Left kidney (tissue), 1 donor: ENCODE measurements at regions not wholly inside any gene's neighbourhood (a gene's known extent, or its start where the extent isn't known, plus 50 kb on each side); places are given as distances from the start of the nearest gene placed in this dataset.

Experiments
- DNase-seq: peaks from one replicate; pipeline ENCODE4 v3.0.0-alpha.2; 2013

DNA sequence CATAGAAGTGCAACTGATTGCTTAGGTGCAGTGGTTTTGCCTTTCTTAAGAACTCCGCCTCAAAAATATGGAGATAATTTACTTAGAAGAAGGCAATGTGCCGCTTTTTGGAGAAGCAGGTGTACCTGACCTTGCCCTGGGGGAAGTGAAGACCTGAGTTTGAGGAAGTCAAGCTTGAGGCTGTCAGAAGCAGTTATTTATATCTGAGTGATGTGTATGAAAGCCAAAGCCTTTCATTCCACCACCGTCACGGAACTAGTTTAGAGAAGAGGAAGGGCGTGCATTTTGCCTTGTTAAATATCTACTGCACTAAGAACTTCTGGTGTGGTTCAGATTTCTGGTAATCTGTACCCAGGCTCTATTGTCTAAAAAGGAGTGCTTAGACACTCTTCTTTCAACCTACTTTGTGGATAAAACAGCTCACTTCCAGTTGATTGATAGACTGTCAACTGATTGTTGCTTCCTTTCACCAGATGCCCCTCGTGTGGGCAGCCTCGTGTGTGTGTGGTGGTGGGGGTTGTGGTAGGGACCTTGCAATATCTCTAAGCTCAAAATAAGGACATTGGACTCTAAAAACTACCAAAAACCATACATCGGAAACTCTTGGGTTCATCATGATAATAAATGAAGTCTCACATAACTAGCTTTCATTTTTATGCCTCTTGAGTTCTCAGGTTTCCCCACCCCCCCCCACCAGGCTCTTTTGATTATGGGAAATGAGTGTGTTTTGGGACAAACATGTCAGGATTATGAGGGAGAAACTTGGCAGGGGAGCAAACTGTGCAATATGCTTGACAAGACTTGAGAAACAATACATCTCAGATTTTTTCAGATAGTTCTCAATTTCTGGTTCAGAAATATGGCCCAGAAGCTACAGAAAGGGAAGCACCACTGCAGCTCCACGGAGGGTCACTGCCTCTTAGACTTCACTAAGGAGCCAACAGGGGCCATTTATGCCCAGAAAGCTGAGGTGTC is 78.6 kb downstream of the ARF6 start:
- DNase-seq = no peak

DNA sequence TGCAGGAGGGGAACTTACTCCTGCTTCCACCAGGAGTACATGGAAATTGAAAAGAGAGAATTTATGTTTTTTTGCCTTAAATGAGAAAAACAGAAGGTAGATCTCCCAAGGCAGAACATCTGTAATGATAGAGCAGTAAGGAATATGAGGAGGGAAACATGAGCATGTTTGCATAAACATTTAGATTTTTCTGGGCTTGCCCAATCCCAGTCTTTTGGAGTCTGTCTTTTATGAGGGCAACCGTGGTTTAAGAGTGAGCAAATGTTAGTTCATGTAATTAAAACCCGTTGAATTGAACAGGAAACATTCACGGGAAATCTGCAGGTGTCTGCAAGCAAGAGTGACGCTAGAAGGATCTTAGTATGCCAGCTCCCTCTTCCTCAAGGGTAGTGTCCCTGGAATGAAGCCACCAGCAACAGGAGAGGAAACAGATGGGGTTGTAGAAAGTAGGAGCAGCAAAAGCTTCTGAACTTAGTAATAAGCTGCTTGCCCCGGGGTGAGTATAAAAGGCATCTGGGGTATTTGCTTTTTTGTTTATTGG is 79.3 kb downstream of the ARF6 start:
- DNase-seq = no peak

DNA sequence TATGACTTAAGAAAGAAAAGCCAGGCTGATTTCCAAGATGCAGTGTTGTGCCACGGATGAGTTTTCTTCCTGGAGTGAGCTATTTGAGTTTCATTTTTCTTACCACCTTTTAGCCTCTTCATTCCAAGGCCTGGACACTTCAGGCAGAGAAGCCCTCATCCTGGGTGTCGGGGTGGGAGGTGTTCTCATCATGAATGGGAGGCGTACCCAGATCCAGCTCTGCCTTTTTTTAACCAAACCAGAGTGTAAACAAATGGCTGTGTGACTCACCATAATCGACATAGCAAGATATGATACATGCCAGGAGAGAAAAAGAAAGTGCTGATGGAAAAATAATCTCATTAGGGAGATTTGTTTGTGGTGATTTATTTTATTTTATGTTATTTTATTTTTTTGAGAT is 79.9 kb downstream of the ARF6 start:
- DNase-seq = no peak

DNA sequence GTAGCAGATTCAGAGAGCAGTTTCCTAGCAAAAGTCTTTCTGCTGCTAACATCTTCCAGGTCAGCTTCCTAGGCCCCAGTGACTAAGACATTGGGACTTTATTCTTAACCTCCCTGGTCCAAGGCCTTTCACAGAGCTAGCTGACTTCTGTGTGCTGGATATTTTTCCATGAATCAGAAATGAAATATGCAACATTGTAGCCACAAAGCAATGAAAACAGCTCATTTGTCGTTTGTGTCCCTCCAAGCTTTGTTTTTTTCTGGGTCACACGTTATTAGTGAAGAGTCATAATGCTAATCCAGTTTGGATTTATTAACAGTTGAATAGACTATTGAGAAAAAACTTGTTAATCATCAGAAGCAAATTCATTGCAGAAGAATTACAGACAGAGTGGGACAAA is 82.4 kb downstream of the ARF6 start:
- DNase-seq = no peak

DNA sequence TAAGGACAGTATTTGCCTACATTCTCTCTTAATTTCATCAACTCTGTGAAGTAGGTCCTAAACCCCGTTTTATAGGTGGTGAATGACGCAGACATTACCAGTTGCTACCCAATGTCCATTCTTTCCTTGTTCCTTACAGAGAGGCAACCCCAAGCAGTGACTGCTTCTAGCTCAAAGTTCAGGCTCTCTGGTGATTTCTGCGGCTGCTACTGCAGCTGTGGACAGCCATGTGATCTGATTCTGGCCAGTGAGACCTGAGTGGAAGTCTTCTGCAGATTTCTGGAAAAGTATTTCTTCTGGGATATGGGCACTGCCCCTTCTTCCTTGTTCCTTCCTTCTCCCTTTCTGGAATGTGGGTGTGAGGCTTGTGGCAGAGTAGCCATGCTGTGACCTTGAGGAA is 82.9 kb downstream of the ARF6 start:
- DNase-seq = no peak

DNA sequence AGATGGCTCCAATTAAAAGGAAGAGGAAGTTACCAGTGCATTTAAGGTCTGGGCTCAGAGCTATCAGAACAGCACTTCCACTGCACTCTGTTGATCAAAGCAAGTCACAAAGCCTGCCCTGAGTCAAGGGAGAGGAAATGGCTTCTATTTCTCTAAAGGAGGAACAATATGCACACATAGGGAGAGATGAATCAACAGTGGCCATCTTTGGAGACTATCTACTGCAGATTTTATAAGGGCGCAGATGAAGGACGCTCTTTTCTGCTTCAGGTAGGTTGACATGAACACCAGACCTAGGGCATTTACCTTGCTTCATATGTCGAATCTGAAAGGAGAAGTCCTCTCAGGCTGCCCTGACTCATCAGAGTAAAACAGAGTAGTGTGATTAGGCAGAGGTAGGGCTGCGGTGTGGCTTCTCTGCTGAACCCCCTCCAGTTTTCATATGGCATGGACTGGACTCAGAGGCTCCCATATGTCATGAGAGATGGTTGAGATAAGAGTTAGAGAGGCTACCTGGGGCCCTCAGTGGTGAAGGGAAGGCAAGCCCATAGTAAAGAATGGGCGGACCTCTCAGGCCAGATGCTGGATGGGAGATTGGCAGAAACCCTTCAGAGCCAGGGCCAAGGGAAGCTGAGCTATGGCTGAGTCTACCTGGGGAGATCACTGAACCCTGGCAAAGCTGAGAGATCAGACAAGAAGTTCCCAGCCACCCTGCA is 84.4 kb downstream of the ARF6 start:
- no peak for DNase-seq

DNA sequence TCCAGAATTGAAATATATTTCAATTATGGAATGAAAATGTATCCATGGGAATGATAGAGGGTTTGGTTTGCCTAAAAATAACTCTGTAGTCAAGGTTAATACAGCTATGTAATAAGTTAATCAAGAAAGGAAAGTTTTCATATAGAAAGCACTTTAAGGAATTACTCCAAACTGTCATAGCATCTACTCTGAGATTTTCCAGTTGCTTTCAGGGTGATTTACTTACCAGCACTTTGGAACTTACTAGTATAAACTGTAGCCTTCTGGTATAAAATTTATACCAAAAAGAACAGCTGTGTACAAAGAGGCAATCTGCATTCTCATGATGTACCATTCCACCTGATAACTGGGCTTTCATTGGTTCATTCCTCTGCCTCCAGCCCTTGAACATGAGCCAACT is 87.1 kb downstream of the ARF6 start:
- DNase-seq = no peak

DNA sequence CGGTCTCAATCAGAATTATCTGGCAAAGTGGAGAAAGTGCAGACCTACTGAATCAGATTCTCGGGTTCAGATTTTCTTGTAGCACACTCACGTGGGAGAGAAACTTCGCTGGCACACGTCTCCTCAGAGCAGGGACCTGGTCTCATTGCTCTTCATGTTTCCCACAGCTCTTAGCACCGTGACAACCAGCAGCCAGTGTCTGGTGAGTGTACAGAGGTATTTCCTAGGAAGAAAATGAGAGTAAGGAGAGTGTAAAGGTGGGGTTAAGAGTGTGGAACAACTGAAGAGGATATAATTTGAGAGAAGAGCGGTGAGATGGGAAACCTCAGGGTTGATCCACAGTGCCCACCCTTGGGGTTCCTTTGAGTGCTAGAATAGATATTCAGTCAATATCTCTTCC is 89.2 kb downstream of the ARF6 start:
- no peak for DNase-seq

DNA sequence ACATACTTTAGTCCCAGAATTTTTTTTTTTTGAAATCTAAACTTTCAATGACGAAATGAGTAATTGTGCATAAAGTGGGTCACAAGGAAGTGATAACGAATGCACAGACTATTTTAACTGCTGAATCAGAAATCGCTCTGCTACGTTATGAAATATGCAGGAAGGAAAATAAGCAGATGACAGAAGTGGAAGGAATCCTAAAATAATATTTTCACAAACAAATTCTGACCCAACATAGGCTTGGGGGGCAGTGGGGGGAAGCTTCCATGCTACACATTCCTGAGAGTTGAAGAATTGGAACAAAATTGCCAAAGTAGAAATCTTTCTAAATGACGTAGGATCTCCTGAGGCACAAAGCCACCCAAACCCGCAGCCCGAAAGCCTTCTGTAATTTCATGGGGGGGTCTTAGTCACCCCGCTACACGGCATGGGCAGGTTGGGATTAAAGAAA is 89.6 kb downstream of the ARF6 start:
- no peak for DNase-seq

DNA sequence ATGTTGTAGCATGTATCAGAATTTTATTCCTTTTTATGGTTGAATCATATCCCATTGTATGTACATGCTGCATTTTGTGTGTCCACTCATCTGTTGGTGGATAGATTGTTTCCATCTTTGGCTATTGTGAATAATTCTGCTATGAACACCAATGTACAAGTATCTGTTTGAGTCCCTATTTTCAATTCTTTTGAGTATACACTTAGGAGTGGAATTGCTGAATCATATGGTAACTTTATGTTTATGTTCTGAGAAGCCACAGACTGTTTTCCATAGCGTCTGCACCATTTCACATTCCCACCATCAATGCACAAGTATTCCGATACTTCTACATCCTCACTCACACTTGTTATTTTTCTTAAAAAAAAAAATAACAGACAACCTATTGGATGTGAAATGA is 91.5 kb downstream of the ARF6 start:
- DNase-seq = no peak

DNA sequence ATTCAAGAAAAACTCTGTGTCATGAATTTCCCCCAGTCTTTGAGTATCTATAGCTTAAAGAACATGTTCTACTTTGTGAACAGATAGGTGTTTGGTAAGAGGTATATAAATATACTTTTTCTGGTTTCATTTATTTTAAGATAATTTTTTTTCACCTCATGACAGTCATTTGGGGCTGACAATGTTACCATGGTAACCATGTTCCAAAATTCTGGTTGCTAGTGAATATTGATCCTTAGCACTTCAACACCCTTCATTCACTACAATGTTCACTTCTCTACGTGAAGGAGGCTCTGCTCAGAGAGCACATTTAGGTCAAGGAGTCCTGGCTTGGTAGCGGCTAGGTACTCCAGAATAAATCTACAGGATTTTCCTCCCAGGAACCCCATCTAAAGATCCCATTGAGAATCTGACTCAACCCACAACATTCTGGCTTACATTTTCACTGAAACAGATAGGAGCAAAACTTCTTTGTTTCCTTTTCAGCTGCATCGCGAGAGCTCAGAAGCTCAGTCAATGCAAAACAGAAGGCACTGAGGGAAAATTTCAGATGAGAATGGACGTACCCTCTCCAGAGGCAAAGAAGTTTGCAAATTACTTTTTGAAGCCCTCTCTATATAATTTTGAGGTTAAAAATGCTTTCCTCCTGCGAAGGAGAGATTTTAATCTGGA is 93.6 kb downstream of the ARF6 start:
- DNase-seq = no peak

DNA sequence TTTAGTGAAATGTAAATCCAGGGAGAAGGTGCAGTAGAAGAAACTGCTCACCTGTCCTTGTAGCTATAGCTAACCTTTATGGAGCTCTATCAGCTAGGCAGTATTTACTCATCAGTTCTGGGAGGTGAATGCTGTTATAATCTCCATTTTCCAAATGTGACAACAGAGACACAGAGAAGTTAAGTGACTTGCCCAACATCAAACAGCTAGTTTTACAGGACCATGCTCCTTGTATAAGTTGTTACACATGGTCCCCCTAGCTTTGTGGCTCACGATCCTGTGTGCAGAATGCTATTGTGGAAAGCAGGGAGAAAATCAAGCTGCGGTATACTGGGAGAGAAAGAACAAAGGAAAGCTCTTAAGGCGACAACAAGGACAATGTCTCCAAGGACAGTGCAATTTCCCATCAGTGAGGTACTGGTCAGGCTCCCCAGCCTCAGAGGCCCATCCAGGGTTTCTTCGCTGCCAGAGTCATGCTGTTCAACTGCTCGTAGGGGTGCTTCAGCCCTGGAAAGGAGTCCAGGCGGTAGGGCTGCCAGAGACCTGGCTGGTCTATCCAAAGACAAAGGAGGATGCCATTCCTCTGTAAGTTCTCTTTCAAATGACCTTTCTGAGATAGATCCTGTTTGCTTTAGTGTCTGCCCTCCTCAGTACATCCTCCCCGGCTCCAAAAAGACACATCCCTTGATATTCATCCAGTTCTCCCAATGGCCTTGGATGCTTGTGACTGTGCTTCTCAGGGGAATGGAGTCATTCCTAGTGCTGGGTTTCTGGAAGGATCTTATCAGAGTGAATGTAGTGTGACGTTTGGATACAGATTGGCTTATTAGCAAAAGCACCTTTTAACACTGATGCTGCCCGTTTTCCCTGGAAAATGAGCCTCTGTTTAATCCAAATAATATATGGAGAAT is 95.5 kb downstream of the ARF6 start:
- no peak for DNase-seq

DNA sequence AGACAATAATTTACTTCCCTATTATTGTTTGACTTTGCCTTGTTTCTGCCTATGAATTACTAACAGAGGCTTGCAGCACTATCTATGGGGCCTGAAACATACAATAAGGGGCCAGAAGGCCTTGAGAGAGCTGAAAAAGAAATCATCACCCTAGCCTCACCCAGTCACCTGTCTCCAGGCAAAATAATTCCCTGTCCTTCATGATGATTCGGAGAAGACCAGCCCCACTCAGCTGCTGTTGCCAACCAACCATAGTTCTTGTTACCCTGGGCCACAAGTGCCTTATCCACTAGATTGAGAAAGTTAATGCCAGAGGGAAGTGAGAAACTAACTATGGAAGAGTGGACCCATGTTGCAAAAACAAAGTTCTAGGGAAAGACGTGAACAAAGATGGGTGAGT is 97.1 kb downstream of the ARF6 start:
- no peak for DNase-seq

DNA sequence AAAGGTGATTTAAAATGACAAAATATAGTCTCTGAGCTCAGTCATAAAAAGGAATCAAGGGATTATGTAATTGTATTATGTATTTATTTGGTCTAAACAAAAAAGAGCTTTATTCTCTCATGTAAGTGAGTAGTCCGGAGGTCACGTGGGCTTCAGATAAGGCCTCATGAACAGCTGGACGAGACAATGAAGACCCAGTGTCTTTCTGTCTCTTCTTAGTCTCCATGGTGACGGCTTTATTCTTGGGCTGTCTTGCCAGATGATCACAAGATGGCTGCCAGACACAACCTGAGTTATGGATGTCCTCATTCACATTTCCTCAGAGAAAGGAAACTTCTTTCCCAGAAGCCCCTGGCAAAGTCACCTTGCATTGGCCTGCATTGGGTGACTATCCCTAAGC is 98.6 kb downstream of the ARF6 start:
- no peak for DNase-seq

DNA sequence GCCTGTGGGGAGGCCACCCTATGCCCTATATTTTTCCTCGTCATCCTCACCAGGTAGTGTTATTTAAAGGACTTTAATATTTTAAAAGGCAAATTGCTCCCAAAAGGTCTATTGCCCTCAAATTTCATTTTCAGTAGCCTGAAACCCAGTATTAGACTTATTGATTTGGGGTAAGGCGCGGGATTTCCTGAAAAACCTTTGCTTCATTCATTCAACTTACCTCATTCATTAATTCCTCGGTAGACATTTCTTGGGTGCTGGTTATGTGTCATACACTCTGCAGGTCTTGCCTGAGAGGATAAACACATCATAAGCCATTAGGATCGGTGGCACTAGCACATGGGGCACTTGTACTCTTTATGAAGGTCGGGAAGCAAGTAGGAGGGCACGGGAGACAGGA is 99.2 kb downstream of the ARF6 start:
- no peak for DNase-seq

DNA sequence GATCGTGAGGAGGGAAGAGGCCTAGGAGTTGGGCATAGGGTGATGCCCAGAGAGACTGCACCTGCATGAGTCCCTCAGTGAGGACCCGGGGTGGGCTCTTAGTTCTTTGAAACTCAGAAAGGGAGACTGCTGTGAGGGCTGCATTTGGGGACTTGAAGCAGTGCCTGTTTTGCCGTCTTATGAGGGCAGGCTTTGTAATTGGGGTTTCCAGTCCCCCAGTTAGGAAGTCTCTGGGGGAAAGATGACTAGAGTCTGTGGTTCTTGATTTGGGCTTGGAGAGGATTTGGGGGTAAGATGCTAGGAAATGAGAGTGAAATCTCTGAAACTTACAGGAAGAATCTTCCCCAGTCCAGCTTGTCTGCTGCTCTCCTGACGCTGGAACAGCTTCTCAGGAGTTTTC is 99.6 kb downstream of the ARF6 start:
- no peak for DNase-seq

DNA sequence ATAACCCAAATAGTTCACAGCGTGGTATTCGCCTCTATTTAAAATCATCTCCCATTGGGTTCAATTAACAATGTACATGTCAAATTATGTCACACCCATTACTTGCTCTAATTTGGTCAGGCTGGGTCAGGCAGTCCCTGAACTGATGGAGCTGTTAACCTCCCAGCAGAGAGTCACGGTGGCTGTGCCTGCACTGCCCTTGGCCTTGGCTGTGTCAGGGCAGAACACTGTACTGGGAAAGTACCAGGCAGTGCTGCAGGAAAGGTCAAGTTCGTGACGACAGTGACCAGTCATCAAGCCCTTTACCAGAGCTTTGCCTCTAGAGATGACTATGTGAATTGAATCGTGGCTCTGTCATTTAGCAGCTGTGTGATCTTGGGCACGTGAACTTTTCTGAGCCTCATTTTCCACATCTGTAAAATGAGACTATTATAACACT is 100.0 kb downstream of the ARF6 start:
- DNase-seq = no peak

DNA sequence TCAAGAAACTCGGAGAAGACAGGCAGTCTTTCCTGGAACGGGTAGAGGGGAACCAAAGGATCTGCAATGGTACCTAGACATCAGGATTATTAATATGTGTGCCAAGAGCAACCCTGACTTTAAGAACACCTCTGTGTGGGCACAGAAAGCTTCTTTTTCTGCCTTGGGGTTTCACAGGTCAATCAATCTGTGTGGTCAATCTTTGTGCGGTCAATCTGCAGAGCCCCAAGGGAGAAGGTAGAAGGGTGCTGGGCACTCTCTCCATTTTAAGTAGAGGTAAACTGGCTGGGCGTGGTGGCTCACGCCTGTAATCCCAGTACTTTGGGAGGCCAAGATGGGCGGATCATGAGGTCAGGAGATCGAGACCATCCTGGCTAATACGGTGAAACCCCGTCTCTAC is 100.7 kb downstream of the ARF6 start:
- no peak for DNase-seq

DNA sequence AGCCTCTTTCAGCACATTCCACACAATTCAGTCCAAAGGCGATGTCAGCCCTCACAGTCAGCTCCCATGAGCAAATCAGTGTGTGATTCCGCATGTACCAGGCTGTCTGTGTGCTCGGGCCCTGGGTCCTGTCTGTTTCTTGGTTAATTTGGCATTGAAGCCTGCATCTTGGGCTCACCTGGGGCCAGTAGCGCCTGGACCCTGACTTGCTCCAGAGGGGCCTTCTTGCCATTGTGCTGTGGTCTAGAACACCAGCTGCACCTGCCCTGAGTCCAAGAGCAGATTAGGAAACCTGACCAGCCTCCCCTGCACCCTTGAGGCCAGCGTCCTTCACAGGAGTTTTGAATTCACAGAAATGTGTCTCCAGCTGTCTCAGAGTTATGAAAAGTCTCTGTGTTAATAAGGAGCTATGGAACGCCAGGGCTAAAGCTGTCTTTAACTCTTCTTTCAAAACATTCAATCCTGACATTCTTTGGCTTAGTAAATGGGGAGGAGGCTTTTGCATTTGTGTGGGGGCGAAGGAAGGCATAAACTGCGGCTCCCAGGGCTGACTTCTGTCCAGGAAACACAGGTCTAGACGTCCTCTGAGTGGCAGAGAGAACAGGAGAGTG is 102.2 kb downstream of the ARF6 start:
- DNase-seq = no peak

DNA sequence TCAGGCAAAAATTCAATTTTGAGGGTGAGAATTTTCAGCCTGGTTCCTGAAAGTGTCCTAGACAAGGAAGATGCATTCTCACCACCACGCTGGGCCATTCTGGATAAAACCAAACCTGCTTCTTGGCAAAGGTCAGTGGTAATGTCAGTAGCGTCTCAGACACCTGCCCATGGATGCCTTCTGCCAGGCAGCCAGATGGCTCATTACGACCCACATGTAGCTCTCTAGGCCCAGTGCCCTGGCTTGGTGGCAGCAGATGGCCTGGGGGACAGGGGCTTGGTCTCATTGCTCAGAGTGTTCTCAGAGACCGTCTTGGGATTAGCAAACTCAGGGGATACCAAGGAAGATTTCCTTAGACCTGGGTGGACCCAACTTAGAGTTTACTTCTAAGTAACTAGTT is 105.1 kb downstream of the ARF6 start:
- no peak for DNase-seq

DNA sequence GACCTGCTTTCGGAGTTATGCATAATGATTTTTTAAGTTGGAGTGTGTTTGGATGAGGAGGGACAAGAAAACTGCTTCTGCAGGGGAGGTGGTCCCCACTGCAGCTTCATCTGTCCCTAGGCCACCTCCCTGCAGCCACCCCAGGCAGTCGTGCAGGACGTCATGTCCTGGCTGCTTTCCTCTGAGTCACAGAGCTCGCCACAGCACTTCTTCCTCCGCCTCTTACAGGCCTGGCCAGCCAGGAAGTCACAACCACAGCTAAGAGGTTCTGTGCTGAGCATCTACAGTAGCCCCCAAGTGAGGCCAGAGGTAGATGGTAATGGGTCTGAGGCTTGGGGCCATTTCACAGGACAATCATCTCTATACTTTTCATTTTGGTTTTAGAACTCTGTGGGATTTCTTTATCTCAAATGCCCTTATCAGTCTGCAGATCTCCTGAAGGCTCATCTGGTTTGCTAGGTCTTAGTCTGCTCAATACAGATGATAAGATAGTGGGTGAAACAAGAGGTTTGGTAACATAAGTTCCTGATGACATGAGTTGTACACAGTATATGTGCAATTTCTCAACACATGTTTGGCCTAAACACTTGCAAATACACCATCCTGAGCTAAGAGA is 106.4 kb downstream of the ARF6 start:
- DNase-seq = no peak
